ENCODE measurements at regions not wholly inside any gene's neighbourhood (a gene's known extent, or its start where the extent isn't known, plus 50 kb on each side); places are given as distances from the start of the nearest gene placed in this dataset.

DNA sequence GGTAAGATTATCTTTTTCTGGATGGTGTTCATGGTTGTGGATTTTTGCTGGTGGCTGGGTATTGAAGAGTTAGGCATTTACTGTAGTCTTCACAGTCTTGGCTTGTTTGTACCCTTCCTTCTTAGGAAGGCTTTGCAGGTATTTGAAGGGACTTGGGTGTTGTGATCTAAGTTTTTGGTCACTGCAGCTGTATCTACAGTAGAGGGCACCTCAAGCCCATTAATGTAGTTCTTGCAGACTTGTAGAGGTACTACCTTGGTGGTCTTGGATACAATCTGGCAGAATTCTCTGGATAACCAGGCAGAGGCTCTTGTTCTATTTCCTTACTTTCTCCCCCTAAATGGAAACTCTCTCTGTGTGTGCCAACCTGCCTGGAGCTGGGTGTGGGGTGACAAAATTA is 155.8 kb upstream of the BRINP3 start:
- TF ChIP-seq POLR2AphosphoS5 (IDR thresholded peaks at IDR 0.05) = no peak
- TF ChIP-seq CTCF (IDR thresholded peaks at IDR 0.05 in 8 of 11, conservative IDR thresholded peaks at IDR 0.05 in 3 of 11) = no peak
- TF ChIP-seq POLR2A (IDR thresholded peaks at IDR 0.05) = no peak
